CD8-positive, alpha-beta memory T cell (primary cell): ENCODE measurements at regions not wholly inside any gene's neighbourhood (a gene's known extent, or its start where the extent isn't known, plus 50 kb on each side); places are given as distances from the start of the nearest gene placed in this dataset.

Experiments
- CTCF ChIA-PET: fragments of 350-600 bp; sonication (Branson Sonifier 250); formaldehyde crosslinking; loops from one replicate; lab custom pipeline; 2021; ENCODE audit warnings: antibody characterized with exemption; lab: Charles Lee
- POLR2A ChIA-PET: fragments of 350-600 bp; sonication (Branson Sonifier 250); formaldehyde crosslinking; loops from one replicate; lab custom pipeline; 2021; ENCODE audit warnings: antibody characterized with exemption; lab: Charles Lee
- DNase-seq, 5 donors: peaks; one replicate each; pipeline versions ENCODE4 v3.0.0 to v3.0.0-alpha.2; 2020 to 2022; ENCODE audit warnings: mixed read lengths in 1 of 5
- H3K27ac ChIP-seq: one replicate; pipeline ENCODE4 v1.7.0; 2013; ENCODE audit warnings: low read depth, mild to moderate bottlenecking, low read length, moderate library complexity
- H3K27me3 ChIP-seq: 2 replicates; pipeline ENCODE4 v1.7.0; 2013; ENCODE audit warnings: low read length, mild to moderate bottlenecking; ENCODE audit not compliant: insufficient read depth, poor library complexity, severe bottlenecking
- H3K36me3 ChIP-seq: 2 replicates; pipeline ENCODE4 v1.7.0; 2013; ENCODE audit warnings: mild to moderate bottlenecking, low read length, moderate library complexity; ENCODE audit not compliant: insufficient read depth
- H3K4me1 ChIP-seq: 2 replicates; pipeline ENCODE4 v1.7.0; 2013; ENCODE audit warnings: mild to moderate bottlenecking, low read length, moderate library complexity; ENCODE audit not compliant: insufficient read depth
- H3K4me3 ChIP-seq: 2 replicates; pipeline ENCODE4 v1.7.0; 2013; ENCODE audit warnings: mild to moderate bottlenecking, low read length
- H3K9me3 ChIP-seq: 2 replicates; pipeline ENCODE4 v1.7.0; 2013; ENCODE audit warnings: mild to moderate bottlenecking, low read length
- H3K27ac Mint-ChIP-seq, 8 donors: one replicate each; pipeline ENCODE4 v1.8.0; 2020 to 2021; ENCODE audit warnings: mixed read lengths in 8 of 8, mild to moderate bottlenecking in 6 of 8, inconsistent platforms in 3 of 8, moderate library complexity in 3 of 8
- H3K27me3 Mint-ChIP-seq, 2 donors: one replicate each; pipeline ENCODE4 v1.8.0; 2020 to 2021; ENCODE audit warnings: mixed read lengths in 2 of 2, mild to moderate bottlenecking in 1 of 2, moderate library complexity in 1 of 2
- H3K36me3 Mint-ChIP-seq, 3 donors: one replicate each; pipeline ENCODE4 v1.8.0; 2020 to 2021; ENCODE audit warnings: mixed read lengths in 3 of 3, inconsistent platforms in 1 of 3, mild to moderate bottlenecking in 1 of 3
- H3K4me1 Mint-ChIP-seq, 3 donors: one replicate each; pipeline ENCODE4 v1.8.0; 2020 to 2021; ENCODE audit warnings: mixed read lengths in 3 of 3, inconsistent platforms in 1 of 3, mild to moderate bottlenecking in 1 of 3
- H3K4me3 Mint-ChIP-seq, 7 donors: one replicate each; pipeline ENCODE4 v1.8.0; 2020 to 2021; ENCODE audit warnings: mixed read lengths in 7 of 7, mild to moderate bottlenecking in 6 of 7, moderate library complexity in 4 of 7, inconsistent platforms in 2 of 7
- H3K9me3 Mint-ChIP-seq, 5 donors: one replicate each; pipeline ENCODE4 v1.8.0; 2020 to 2022; ENCODE audit warnings: mixed read lengths in 5 of 5, mild to moderate bottlenecking in 3 of 5, moderate library complexity in 2 of 5, inconsistent platforms in 1 of 5

DNA sequence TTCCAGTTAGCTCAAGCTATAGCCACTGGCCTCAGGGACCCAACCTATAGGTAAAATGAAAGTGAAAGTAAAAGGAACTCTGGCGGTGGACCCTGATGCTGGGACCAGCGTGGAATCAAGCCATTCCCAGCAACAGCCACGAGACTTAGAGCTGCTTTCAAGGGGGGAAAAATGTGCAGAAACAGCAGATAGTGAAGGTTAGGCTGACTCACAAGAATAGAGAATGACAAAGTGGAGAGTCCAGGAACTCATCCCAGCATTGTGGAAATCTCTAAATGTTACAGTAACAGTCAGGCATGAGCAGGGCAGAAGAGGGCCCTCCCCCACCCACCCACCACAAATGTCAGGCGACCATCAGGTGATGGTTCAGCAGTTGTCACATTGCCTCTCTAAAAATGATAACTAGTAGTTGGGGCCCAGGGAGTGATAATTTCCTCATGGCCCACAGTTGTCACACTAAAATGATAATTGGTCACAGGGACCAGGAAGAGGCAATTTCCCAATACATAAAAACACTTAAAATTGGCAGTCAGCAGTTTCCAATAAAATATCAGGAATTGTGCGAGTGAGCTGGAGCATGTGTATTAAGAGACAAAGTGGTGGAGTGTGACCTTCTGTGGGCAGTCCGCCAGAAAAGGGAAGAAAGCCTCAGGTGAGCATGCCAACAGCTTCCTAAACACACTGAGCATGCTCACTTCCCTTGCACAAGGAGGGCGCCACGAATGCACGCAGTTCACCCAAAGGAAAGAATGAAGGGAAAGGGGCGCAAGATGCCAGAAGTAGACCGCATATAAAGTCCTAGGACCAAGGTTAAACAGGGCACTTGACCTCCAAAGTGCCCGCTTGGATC lies 129.8 kb upstream of the PPP1R3A start:
- CTCF ChIA-PET = no interaction called here

DNA sequence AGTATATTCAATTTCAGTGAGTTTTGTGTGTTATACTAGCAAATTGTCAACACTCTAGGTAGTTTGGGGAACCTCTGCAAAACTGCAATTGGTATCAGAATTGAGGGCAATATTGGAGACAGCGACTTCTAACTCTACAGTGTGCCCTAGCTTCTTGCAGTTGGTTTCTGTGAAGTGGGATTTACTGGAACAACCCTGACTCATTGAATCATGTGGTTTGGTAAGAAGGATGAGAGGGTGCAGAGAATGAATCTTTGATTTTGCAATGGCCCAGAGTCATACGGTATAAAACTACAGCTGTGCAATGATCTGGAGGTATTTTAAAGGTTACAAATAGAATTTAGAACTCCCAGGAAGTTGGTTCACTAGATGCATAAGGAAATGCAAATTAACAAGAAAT lies 129.1 kb upstream of the PPP1R3A start:
- Histone ChIP-seq H3K36me3 (no peaks in the 10 kb centered on the region), H3K27me3 (no peaks in the 10 kb centered on the region), H3K4me1 (no peaks in the 10 kb centered on the region), H3K9me3 (no peaks in the 10 kb centered on the region), H3K27ac (no peak overlapping the region), H3K4me3 (peak overlapping the region; percentile 55)
- peaks cover 12 to 26% (median 24%) of the 10 kb centered on the region in 3 donors for H3K4me1 Mint-ChIP-seq
- no peaks in the 10 kb centered on the region for H3K27me3 Mint-ChIP-seq
- ChIA-PET CTCF (no interaction called here), POLR2A (no interaction called here)
- H3K9me3 Mint-ChIP-seq = no peaks in the 10 kb centered on the region
- peak overlapping the region in 6 of 8 donors; percentile 67 to 90 (median 86) for H3K27ac Mint-ChIP-seq
- peak overlapping the region; percentile 74 to 96 (median 87) for H3K4me3 Mint-ChIP-seq
- H3K36me3 Mint-ChIP-seq = peaks cover 0 to 5% (median 3%) of the 10 kb centered on the region in 3 donors
- no peak for DNase-seq

More for the DNA sequence above, 129.8 kb upstream of the PPP1R3A start:
- peaks cover 0 to 4% of the 10 kb centered on the region in 2 donors for H3K27me3 Mint-ChIP-seq
- Histone ChIP-seq H3K4me3 (peak overlapping the region; percentile 55), H3K36me3 (no peaks in the 10 kb centered on the region), H3K27ac (no peak overlapping the region), H3K27me3 (no peaks in the 10 kb centered on the region), H3K9me3 (no peaks in the 10 kb centered on the region), H3K4me1 (no peaks in the 10 kb centered on the region)
- H3K27ac Mint-ChIP-seq = peak overlapping the region in 7 of 8 donors; percentile 67 to 90 (median 88)
- peak in 1 of 5 donors; percentile 10 for DNase-seq
- peaks cover 0 to 5% (median 3%) of the 10 kb centered on the region in 3 donors for H3K36me3 Mint-ChIP-seq
- no peaks in the 10 kb centered on the region for H3K9me3 Mint-ChIP-seq
- peak overlapping the region; percentile 74 to 96 (median 87) for H3K4me3 Mint-ChIP-seq
- POLR2A ChIA-PET = no interaction called here
- H3K4me1 Mint-ChIP-seq = peaks cover 12 to 26% (median 24%) of the 10 kb centered on the region in 3 donors

DNA sequence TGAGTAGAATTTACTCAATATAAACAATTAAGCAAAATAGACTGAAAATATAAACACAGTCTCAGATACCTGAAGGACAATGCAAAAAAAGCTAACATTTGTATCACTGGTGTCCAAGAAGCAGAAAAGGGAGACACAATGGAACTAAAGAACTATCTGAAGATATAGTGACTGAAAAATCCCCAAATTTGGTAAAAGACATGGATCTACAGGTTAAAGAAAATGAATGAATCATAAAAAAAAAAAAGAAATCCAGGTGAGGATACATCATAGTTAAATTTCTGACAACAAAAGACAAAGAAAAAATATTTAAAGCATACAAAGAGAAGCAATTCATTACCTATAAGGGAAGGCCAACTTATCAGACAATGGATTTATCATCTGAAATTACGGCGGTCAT lies 114.7 kb upstream of the PPP1R3A start:
- Mint-ChIP-seq H3K36me3 (no peaks in the 10 kb centered on the region), H3K27ac (no peak overlapping the region), H3K4me3 (no peak overlapping the region), H3K9me3 (no peaks in the 10 kb centered on the region), H3K27me3 (no peaks in the 10 kb centered on the region), H3K4me1 (no peaks in the 10 kb centered on the region)
- Histone ChIP-seq H3K9me3 (no peaks in the 10 kb centered on the region), H3K4me1 (no peaks in the 10 kb centered on the region), H3K4me3 (no peak overlapping the region), H3K36me3 (no peaks in the 10 kb centered on the region), H3K27ac (no peak overlapping the region), H3K27me3 (no peaks in the 10 kb centered on the region)
- no peak for DNase-seq
- POLR2A ChIA-PET = no interaction called here
- CTCF ChIA-PET = no interaction called here

DNA sequence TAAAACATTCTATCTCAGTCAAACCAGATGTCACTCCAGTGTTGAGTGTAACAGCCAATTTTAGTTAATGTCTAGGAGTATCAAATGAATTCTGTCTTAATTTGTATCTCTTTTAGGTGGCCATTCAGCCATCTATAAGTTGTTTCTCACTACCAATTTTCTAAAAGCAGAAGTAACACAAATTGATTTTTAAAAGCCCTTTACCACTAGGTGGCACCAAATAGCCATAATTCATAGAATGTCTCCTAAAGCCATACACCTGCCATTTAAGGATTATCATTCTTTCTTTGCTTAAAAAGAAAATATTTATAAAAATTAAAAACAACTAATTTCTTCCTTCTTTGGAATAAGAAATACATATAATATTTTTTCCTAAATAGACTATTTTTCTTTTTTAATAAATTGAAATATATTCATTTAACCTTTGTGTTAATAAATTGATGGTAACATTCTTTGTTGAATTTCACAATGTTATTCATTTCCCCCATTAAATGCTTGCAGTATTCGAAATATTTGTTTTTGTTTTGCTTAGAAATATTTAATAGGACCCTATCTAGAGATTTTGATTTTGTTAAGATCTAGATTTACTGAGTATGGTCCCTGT lies 107.8 kb upstream of the PPP1R3A start:
- no peaks in the 10 kb centered on the region for H3K27me3 Mint-ChIP-seq
- Histone ChIP-seq H3K36me3 (no peaks in the 10 kb centered on the region), H3K27me3 (no peaks in the 10 kb centered on the region), H3K4me3 (no peak overlapping the region), H3K9me3 (no peaks in the 10 kb centered on the region), H3K27ac (no peak overlapping the region), H3K4me1 (no peaks in the 10 kb centered on the region)
- peak in 2 of 5 donors; percentile 32 to 40 for DNase-seq
- H3K4me1 Mint-ChIP-seq = no peaks in the 10 kb centered on the region
- ChIA-PET POLR2A (no interaction called here), CTCF (interaction anchor here (1.2 kb wide), 1 partner anchor 21 kb away, joined by 3 read pairs; no protein-coding TSS in a partner anchor)
- no peaks in the 10 kb centered on the region for H3K9me3 Mint-ChIP-seq
- H3K27ac Mint-ChIP-seq = no peak overlapping the region
- H3K36me3 Mint-ChIP-seq = no peaks in the 10 kb centered on the region
- H3K4me3 Mint-ChIP-seq = no peak overlapping the region

DNA sequence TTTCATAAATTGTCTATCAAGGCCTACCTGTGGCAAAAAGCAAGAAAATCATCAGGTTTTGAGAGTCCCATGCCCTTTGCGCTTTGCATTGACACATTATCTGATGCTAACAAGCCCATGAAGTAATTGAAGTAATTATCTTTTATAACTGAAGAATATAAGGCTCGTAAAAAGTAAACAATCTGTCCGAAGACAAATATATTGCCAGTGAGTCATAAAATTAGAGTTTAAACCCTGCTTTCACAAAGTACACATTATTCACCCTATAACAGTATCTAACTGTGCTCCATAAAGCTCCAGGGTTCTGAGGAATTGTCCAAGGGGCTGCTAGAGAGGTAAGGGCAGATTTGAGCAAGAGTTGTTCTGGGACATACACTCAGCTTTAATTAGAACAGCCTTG lies 102.3 kb upstream of the PPP1R3A start:
- no peaks in the 10 kb centered on the region for H3K9me3 Mint-ChIP-seq
- no peak overlapping the region for H3K27ac Mint-ChIP-seq
- H3K4me1 Mint-ChIP-seq = no peaks in the 10 kb centered on the region
- ChIA-PET POLR2A (no interaction called here), CTCF (no interaction called here)
- H3K36me3 Mint-ChIP-seq = no peaks in the 10 kb centered on the region
- H3K27me3 Mint-ChIP-seq = no peaks in the 10 kb centered on the region
- Histone ChIP-seq H3K4me1 (no peaks in the 10 kb centered on the region), H3K36me3 (no peaks in the 10 kb centered on the region), H3K27ac (no peak overlapping the region), H3K4me3 (no peak overlapping the region), H3K27me3 (no peaks in the 10 kb centered on the region), H3K9me3 (no peaks in the 10 kb centered on the region)
- H3K4me3 Mint-ChIP-seq = no peak overlapping the region
- no peak for DNase-seq

DNA sequence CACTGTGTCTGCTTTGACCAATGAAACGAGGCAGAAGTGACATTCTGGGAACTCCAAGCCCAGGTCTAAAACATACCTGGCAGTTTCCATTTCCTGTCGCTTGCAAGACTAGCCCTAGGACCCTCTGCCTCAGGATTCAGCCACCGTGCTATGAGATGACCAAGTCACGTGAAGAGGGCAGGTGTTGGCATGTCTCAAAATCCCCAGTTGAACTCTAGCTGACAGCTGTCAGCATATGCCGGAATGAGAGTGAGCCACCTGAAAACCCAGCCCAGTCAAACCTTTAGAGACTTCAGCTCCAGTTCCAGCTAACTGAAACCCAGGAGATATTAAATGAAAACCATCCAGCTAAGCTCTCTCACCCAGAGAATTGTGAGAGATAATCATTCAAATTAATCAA lies 89.9 kb upstream of the PPP1R3A start:
- H3K9me3 ChIP-seq = no peaks in the 10 kb centered on the region
- H3K4me1 ChIP-seq = no peaks in the 10 kb centered on the region
- no peaks in the 10 kb centered on the region for H3K36me3 Mint-ChIP-seq
- no peaks in the 10 kb centered on the region for H3K27me3 ChIP-seq
- H3K27ac ChIP-seq = no peak overlapping the region
- H3K4me3 Mint-ChIP-seq = no peak overlapping the region
- H3K4me1 Mint-ChIP-seq = no peaks in the 10 kb centered on the region
- H3K27ac Mint-ChIP-seq = no peak overlapping the region
- DNase-seq = no peak
- CTCF ChIA-PET = no interaction called here
- POLR2A ChIA-PET = no interaction called here
- H3K36me3 ChIP-seq = no peaks in the 10 kb centered on the region
- peaks cover 5 to 6% of the 10 kb centered on the region in 2 donors for H3K27me3 Mint-ChIP-seq
- H3K9me3 Mint-ChIP-seq = no peaks in the 10 kb centered on the region
- H3K4me3 ChIP-seq = no peak overlapping the region

DNA sequence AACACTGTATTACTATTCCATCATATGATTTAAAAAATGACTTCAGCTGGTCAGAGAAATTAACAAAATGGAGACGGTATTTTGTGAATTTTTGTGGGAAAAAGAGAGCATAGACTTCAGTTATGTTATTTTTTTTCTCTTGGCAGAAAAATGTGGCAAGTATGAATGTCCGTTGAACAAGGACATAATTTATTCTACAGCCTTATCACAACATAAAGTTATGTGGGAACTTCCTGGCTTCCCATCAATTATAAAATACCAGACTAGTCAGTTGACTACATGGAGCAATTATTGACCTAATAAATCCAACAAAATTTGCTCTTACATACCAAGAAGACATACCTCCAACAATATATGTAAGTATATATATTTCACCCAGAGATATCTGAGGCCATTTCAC lies 88.6 kb upstream of the PPP1R3A start:
- H3K4me1 Mint-ChIP-seq = no peaks in the 10 kb centered on the region
- no peak overlapping the region for H3K4me3 Mint-ChIP-seq
- DNase-seq = no peak
- ChIA-PET POLR2A (no interaction called here), CTCF (no interaction called here)
- H3K9me3 ChIP-seq = no peaks in the 10 kb centered on the region
- H3K27ac Mint-ChIP-seq = no peak overlapping the region
- H3K27me3 ChIP-seq = no peaks in the 10 kb centered on the region
- peaks cover 2 to 8% (median 2%) of the 10 kb centered on the region in 5 donors for H3K9me3 Mint-ChIP-seq
- peaks cover 1 to 6% of the 10 kb centered on the region in 2 donors for H3K27me3 Mint-ChIP-seq
- H3K27ac ChIP-seq = no peak overlapping the region
- H3K4me1 ChIP-seq = no peaks in the 10 kb centered on the region
- H3K4me3 ChIP-seq = no peak overlapping the region
- H3K36me3 Mint-ChIP-seq = no peaks in the 10 kb centered on the region
- H3K36me3 ChIP-seq = no peaks in the 10 kb centered on the region

DNA sequence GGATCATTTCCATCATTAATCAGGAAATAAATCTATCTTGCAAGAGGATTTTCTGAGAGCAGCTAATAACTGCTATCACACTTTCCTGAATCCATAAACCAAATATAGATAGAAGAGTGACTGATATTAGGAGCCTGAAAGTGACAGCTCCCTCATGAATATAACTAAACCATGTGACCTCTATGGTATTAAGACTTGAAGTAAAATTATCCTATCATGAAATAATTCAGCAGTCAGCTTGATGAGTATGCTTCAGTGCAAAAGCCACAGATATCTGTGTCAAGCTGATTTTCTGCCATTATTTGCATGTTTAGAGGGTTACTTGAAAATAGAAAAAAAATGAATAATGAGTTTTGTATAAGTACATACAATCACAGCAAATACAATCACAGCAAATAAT lies 80.1 kb upstream of the PPP1R3A start:
- H3K4me1 Mint-ChIP-seq = no peaks in the 10 kb centered on the region
- no peak overlapping the region for H3K27ac Mint-ChIP-seq
- H3K36me3 ChIP-seq = no peaks in the 10 kb centered on the region
- ChIA-PET CTCF (no interaction called here), POLR2A (no interaction called here)
- no peak overlapping the region for H3K4me3 Mint-ChIP-seq
- no peaks in the 10 kb centered on the region for H3K36me3 Mint-ChIP-seq
- no peaks in the 10 kb centered on the region for H3K27me3 Mint-ChIP-seq
- no peak overlapping the region for H3K27ac ChIP-seq
- peaks cover 5 to 21% (median 9%) of the 10 kb centered on the region in 5 donors for H3K9me3 Mint-ChIP-seq
- no peak for DNase-seq
- H3K9me3 ChIP-seq = no peaks in the 10 kb centered on the region
- H3K4me1 ChIP-seq = no peaks in the 10 kb centered on the region
- H3K4me3 ChIP-seq = no peak overlapping the region
- H3K27me3 ChIP-seq = no peaks in the 10 kb centered on the region
